HG02623 (cell line): ENCODE measurements at regions not wholly inside any gene's neighbourhood (a gene's known extent, or its start where the extent isn't known, plus 50 kb on each side); places are given as distances from the start of the nearest gene placed in this dataset.
"Not testable (repeated sequence)": the region's sequence is repeated elsewhere in the genome, so short reads cannot be mapped to it uniquely, and the experiment has no call there.

Experiments used
- ATAC-seq: cut with Tn5 transposase; IDR thresholded peaks from one replicate; pipeline ENCODE4 v1.9.1; 2021; ENCODE audit warnings: moderate library complexity; ENCODE audit not compliant: unreplicated experiment

DNA sequence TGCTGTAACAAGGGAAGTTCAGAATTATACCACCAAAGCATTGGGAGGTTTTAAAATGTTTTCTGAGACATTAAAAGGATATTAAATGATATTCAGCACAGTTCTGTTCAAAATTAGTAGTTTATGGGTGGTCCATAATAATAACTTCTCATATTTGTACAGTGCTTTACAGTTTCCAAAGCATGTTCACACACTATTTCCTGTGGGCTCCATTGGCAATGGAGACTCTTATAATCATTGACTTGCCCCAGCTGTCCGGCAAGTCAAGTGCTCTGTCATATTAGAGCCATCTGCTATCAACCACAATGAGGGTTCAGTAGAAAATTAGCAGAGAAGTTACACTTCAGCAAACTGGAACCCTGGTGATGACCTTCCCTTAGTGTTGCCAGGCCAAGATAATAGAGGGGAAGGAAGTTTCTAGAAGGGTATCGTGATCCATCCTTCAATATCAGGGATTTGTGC, 526.6 kb upstream of the CCDC196 start:
- ATAC-seq, result no peak

DNA sequence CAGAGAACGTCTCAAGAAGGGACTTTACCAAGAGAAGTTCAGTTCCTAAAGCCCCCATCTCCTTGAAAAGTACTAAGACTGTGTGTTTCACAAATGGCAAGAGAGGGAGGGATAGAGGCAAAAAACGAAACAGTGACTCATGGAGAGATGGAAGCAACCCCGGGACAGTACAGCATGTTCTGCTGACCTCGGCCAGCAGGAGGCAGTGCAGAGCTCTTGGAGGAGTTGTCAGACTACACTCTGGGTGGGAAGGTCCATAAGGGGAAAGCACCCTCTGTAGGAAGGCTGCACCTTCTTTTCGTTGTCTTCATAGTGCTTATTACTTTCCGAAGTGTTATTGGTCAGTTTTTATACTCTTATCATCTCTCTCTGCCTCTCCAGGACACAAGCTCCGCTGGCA, 525.2 kb upstream of the CCDC196 start:
- peak; percentile 40 for ATAC-seq

DNA sequence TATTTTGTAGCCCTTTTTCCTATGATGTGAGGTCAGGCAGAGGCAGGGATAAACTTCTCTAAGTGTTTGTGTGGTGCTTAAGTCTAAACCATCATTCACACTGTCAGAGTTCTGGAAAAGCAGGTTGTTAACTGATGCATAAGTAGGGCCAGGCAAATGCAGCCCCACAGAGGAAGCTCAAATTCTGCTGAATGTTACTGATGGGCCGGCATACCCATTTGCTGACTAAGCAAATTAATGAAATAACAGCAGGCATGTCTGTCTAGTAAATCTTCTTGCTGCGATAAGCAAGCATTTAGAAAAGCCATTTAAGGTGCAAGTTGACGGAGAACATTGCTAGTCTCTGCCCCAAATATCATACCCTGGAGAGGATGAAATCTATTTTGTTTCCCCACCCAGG, 523.2 kb upstream of the CCDC196 start:
- ATAC-seq, result no peak

DNA sequence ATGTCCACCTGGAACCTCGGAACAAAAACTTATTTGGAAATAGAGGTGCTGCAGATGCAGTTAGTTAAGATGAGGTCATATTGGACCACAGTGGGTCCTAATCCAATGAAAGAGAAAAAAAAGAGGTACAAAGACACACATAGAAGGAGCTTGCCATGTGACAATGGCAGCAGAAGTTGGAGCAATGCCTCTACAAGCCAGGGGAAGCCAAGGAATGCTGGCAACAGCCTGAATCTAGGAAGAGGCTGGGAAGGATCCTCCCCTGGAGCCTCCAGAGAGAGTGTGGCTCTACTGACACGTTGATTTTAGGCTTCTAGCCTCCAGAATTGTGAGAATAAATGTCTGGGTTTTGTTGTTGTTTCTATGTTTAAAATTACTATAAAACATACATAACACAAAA, 521.8 kb upstream of the CCDC196 start:
- ATAC-seq, result no peak

DNA sequence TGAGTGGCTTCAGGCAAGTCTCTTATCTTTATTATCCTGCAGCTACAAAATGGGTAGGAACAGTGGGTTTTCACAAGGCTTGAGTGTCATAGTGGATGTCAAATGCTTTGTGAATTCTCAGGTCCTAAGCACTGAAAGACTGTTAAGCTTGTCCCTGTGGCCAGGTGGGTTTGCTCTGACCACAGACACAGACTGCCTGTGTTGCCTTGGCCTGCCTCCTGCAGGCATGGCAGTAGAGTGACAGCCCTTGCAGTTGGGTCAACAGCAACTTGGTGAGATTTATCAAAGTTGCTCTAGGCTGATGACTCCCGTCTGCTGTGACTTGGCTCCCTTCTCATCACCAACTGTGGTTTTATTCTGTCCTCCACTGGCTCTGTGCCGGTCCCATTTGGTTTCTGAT, 520.0 kb upstream of the CCDC196 start:
- ATAC-seq, result no peak

DNA sequence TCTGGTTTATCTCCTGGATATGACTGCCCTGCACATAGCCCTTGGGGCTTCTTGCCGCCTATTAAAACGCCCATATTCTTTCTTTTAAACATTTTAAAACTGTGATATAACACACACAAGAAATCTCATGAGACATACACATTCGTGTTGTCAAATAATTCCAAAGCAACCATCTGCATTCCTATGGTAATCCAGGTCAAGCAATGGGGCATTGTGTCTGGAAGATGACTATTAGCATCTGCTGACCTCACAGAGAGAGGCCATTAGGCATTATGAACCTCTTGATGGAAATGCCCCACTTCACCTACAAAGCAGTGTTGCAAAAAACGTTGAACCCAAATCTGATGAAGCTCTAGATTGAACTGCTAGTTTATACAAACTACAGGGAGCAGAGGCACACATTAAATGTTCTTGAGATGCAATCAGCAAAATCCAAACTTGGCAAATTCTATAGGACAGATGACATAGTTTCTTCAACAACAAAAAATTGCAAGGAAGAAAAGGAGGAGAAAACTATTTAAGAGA, 513.8 kb upstream of the CCDC196 start:
- no peak for ATAC-seq

DNA sequence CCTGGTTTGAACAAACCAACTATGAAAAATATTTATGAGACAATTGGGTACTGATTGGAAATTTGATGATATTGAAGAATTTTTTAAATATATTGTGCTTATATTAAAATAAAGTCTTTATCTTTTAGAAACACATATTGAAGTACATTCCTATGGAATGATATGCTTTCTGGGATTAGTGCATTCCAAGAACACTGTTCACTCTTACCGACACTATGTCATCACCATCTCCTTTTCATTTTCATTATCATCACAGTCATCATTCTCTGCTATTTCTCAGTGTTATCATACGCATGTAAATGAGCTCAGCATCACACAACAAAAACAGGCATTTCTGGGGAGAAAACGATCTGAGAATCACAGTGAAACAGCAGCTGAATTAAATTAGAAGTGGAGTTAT, 513.3 kb upstream of the CCDC196 start:
- no peak for ATAC-seq

DNA sequence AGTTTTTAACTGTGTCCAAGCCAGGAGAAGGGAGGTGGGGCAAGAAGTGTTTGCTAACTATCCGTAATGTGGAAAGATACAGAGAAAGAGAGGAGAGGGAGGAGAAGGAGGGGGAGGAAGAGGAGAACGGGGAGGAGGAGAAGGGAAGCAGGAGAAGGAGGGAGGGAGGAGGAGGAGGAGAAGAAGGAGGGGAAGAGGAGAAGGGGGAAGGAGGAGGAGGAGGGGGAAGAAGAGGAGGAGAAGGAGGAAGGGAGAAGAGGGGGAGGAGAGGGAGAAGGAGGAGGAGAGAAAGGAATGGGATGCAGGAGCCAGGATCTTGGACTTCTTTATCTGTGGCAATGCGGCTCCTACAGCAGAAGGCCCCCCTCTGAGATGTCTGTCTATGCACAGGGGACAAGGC, 510.3 kb upstream of the CCDC196 start:
- no peak for ATAC-seq

DNA sequence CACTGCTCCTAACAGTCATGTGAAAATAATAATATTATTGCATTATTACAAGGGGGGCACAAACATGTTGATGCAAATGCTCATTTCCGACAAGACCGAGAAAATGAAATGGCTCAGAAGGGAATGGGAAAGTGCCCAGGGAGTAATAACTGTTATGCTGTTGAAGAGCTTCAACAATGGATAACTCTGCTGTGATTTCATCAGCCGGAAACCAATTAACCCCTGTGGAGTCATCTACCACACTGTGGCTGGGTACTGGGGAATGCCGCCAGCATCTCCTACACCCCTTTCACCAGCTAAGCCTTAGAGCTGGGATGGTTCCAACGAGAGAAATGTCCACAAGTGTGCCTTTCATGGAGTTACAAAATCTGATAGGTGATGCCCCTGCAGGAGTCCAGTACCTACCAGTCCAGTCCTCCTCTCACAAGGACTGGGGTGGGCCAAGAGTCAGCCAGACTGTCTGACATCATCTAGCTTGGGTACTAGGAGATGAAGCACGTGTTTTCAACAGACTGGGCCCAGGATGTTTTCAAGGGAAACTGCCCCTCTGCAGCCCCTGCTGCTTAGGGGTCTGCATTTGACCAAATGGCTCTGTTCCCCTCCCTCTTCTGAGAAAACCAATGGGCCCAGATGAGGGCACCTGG, 509.3 kb upstream of the CCDC196 start:
- ATAC-seq, result no peak

DNA sequence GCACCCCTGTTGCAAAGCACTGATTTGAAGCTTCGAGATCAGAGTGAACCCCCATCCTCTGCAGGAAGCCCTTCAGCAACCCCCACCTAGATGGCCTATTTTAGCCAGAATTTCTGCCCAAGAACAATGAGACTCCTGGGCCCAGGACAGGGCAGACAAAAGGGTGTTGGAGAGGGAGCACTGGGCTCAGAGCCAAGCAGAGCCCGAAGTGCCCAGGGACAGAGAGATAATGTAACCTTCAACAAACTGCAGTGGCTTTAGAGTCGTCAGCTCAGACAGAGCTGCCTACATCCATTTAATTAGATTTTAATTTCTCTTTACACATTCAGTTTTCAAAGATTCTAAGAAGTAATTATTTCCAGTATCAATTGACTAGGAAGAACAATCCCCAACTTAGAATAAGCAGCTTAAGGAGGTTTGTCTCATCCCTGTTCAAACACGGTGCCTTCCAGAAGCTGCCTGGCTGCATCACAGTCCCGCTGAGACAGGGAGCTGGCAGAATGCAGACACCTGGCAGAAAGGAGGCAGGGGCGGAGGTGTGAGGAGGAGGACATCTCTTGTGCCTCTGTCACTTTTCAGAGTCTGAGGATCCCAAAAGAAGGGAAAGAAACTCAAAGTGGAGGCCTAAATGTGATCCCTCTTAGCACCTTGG, 504.9 kb upstream of the CCDC196 start:
- no peak for ATAC-seq

DNA sequence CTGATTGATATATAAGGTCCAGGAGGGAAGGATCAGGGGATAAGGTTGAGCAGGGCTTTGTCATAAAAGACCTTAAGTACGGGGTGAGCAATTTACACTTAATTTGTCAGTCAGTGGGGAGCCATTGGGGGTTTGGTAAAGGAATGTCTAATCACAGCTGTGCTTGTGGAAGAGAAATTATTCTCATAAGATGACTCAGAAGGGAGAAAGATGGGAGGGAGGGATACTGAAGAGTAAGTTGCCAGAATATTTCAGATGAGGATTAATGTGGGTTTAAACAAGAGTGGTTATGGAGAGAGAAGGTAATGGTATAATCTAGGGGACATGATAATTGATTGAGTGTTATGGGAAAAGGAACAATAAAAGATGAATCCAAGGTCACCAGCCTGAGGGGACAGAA, 500.1 kb upstream of the CCDC196 start:
- no peak for ATAC-seq

DNA sequence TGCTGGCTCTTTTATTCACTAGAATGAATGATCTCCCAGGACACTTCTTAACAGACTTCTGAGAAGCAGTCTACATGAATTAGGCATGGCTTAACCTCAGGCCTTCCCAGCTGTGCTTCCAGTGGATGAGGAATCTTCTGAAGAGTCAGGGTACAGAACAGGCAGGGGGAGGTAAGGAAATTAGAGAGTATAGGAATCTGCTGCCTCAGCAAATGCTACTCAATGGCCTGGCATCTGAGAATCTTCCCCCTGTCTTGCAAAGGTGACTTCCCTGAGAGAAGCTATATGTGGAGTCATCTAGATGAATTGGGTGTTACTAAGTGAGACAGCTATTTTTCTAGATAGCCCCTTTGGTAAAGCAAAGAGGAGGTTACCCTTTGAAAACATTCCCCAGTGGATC, 496.2 kb upstream of the CCDC196 start:
- no peak for ATAC-seq

DNA sequence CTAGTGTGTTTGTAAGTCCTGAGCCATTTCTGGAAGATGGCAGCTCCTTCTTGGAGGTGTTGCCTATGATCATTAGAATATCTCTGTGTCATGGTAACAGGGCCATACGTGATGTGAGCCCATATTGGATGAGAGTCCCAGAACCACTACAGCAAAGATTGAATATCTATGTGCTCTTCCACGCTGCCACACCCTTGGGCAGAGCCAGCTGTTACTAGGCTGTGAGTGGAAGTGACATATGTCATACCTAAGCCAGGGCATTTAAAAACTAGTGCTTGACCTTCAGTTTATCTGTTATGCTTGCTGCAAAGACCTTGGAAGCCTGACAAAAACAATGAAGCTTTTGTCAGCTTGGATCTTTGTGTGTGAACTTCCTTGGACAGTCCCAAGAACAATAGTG, 495.1 kb upstream of the CCDC196 start:
- ATAC-seq, result no peak

DNA sequence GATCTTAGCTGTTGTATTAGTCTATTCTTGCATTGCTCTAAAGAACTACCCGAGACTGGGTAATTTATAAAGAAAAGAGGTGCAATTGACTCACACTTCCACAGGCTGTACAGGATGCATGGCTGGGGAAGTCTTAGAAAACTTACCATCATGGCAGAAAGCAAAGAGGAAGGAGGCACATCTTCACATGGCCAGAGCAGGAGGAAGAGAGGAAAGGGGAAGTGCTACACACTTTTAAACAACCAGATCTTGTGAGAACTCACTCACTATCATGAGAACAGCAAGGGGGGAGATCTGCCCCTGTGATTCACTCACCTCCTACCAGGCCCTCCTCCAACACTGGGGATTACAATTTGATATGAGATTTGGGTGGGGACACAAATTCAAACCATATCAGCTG, 494.2 kb upstream of the CCDC196 start:
- ATAC-seq, result not testable (repeated sequence)

DNA sequence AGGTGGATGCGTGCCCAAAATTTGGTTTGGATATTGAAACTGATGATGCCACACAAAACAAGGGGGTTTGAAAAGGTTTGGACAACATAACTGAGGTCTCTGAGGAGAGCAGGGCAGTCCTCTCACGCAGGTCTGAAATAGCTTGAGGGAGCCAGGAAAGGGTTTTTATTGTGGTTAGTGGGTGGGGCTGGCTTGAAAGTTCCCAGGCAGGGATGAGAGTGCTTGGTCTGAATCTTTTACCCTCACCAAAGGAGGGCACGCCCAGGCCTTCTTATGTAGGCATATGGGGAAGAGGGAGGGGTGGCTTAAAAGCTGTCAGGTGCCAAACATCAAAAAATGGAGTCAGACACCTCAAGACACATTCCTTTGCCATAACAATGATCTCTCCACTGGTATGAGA, 493.1 kb upstream of the CCDC196 start:
- no peak for ATAC-seq

DNA sequence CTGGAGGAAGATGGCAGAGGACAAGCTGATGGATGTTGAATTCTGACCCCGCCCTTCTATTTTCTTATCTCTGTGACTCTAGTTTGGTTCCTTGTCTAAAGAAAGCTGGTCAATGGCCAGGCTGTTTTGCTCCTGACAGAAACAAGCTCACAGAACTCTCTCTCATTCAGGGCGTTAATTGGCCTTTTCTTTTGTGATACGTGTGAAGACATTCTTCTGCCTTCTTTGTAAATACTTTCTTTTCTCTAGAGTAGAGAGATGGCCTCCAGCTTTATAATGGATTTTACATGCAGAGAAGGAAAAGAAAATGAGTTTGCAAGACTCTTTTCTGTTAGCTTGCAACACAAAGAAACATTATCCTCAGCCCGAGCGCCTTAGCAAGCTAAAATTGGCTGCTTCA, 492.2 kb upstream of the CCDC196 start:
- ATAC-seq, result no peak

DNA sequence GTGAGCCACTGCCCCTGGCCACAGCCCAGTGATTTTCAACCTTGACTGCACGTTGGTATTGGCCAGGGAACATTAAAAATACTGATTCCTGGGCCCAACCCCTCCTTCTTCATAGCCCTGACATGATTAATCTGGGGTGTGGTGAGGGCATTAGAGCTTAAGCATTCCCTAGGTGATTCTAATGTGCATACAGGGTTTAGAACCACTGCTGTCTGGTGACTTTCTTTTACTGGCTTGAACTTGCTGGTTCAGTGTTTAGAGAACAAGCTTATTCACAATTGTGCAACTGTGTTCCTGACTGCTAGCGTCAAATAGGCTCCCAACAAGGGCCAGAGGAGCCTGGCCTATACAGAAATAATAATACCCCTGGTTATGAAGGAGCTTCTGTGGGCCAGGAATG, 488.8 kb upstream of the CCDC196 start:
- ATAC-seq, result no peak

DNA sequence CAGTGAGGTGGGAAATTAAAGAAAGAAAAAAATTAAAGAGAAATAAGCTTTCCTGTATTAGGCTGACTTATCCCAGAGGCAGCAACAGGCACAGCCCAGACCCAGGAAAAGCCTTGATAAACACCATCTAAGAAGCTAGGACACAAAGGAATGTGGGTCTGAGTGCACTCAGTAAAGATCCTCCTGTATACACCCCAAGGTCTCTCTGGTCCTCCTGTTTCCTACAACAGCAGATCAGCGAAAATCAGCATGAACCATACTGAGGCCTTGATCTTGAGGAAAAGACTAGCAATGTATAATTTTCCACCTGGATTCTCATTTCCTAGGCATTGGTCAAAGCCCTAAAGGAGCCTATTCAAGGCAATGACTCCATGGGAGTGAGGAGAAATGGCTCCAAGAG, 486.3 kb upstream of the CCDC196 start:
- ATAC-seq, result no peak

DNA sequence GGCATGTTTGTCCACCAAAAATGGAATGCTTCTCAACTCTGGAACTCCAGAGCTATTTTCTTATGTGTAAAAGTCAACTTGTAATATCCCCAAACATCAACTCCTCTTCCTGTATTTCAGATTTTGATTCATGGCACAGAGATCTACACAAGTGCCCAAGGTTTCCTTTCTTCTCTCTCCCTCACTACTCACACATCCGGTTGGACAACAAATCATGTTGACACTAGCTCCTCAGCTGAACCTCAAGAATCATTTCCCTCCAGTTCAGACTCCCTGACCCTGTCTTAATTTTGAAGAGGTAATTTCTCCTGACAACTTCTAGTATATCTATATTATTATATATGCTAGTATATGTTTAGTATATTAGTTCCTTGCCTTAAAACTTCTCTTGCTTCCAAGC, 485.4 kb upstream of the CCDC196 start:
- ATAC-seq, result no peak

DNA sequence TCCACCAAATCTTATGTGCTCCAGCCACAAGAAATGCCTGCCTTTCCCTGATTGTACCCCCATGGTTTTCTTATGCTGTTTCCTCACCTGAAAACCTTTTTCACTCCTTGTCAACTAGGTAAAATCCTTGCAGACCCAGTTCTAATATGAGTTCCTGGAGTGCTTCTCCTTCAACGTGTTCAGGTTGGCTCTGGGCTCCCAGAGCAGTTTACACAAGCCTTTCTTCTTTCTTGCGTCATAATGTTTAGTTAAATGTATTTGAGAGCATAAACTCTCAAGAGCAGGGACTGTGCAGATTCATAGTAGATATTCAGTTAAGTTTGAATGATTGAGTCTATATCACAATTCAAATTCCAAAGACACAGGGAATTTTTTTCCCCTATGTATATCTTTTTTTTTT, 484.8 kb upstream of the CCDC196 start:
- no peak for ATAC-seq

DNA sequence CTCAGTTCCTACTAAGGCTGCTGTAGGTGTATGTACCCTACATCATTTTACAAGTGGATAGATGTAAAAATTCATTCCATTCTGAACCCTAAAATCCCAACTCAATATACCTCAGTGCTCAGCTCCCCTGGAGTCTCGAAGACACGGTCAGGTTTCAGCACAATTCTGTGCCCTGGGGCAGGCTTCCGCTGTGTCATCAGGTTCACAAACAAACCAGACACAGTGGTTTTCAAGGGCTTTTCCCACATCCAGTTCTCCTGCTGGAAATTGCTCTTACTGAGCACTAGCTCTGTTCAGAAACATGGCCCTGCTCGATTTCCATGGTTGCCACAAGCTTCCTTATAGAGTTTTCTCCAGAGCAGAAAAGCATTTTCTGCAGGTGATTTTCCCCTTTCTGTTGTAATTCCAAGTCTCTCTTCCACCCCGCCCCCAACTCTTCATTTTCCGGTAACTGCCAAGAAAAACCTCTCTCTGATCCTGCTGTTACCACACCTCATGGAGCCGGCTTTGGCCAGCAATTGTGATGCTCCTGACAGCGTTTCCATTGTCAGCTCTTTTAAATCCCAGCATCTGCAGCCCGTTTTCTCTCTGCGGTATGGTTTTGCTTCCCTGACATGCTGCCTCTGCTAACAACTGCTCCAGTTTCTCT, 483.0 kb upstream of the CCDC196 start:
- no peak for ATAC-seq

DNA sequence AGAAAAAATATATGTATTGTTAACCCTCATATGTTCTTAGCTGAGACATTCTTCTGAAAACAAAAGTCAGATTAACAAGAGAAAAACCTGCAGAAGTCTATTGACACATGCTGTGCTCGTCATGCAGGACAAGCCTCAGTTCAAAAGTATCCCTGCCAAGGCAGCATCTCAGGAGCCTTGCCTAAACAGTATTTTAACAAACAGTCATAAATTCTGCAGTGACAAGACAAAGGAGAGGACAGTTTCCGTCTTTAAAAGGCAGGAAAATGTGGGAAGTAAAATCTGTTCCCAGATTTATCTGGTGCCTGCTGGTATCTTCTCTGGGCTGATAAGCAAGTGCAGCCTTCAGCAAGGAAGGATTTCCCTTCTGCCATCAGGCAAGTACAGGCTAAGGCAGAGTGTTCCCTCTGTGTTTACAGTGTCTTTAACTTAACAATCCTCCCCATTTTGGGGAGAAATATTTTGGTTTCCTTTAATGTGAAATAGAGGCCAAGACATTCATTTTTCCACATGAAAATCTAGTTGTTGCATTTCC, 480.2 kb upstream of the CCDC196 start:
- ATAC-seq, result no peak
